Small intestine (tissue), 7 donors: ENCODE measurements at regions not wholly inside any gene's neighbourhood (a gene's known extent, or its start where the extent isn't known, plus 50 kb on each side); places are given as distances from the start of the nearest gene placed in this dataset.

ENCODE experiments used
- DNase-seq, 2 donors: peaks; one replicate each; pipeline versions ENCODE4 v3.0.0 to v3.0.0-alpha.2; 2013
- FAIRE-seq: peaks from 2 replicates; lab custom pipeline; 2012; peaks lifted over from hg19 to GRCh38; lab: Jason Lieb, UNC
- H3K27ac ChIP-seq, 3 donors: one replicate each; pipeline ENCODE4 v1.5.1; 2013; ENCODE audit warnings: low read length in 2 of 3, mild to moderate bottlenecking in 2 of 3, control low read depth in 1 of 3, inconsistent platforms in 1 of 3, low read depth in 1 of 3, moderate library complexity in 1 of 3
- H3K27me3 ChIP-seq, 3 donors: one replicate each; pipeline ENCODE4 v1.6.1; 2013; ENCODE audit warnings: low read length in 3 of 3, inconsistent platforms in 1 of 3; ENCODE audit not compliant: control insufficient read depth in 3 of 3, insufficient read depth in 3 of 3
- H3K36me3 ChIP-seq, 3 donors: one replicate each; pipeline ENCODE4 v1.6.1; 2013; ENCODE audit warnings: low read length in 3 of 3, inconsistent platforms in 1 of 3, low read depth in 1 of 3, mild to moderate bottlenecking in 1 of 3, moderate library complexity in 1 of 3; ENCODE audit not compliant: control insufficient read depth in 3 of 3, insufficient read depth in 2 of 3
- H3K4me1 ChIP-seq, 3 donors: one replicate each; pipeline ENCODE4 v1.6.1; 2013; ENCODE audit warnings: low read length in 2 of 3, inconsistent platforms in 1 of 3, low read depth in 1 of 3, mild to moderate bottlenecking in 1 of 3, moderate library complexity in 1 of 3; ENCODE audit not compliant: control insufficient read depth in 3 of 3, insufficient read depth in 2 of 3
- H3K4me3 ChIP-seq, 3 donors: one replicate each; pipeline ENCODE4 v1.5.1; 2013; ENCODE audit warnings: low read length in 3 of 3, control low read depth in 1 of 3, inconsistent platforms in 1 of 3, low read depth in 1 of 3, mild to moderate bottlenecking in 1 of 3, moderate library complexity in 1 of 3
- H3K9me3 ChIP-seq, 2 donors: one replicate each; pipeline ENCODE4 v1.6.1; 2013; ENCODE audit warnings: low read depth in 1 of 2, low read length in 1 of 2; ENCODE audit not compliant: control insufficient read depth in 2 of 2, insufficient read depth in 1 of 2
- WGBS, 3 donors: extraction: QIAGEN DNeasy Blood & Tissue Kit; methylation state at CpG; one replicate each; pipeline ENCODE4 v1.1.7; 2013; 5-methylcytosine and 5-hydroxymethylcytosine counted together
- donor health status: healthy with polysubstance abuse.
- donor health status: control.
- donor health status: control.
- donor health status: Bipolar disorder and iron deficiency.
- donor health status: healthy.

DNA sequence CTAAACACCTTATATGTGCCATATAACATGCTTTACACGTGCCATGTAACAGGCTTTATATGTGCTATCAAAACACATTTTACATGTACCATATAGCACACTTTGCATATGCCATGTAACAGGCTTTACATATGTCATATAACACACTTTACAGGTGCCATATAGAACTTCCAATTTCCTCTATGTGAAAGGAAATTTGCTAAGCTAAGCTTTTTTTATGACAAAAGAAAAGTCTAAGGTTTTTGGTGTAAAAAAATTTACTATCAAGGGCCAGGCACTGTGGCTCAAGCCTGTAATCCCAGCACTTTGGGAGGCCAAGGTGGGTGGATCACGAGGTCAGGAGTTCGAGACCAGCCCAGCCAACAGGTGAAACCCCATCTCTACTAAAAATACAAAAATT, 136.5 kb downstream of the AKAIN1 start:
- no peak overlapping the region for H3K27ac ChIP-seq
- WGBS, 3 donors, result 83 to 87% (median 85%) methylated on average over 3 of the region's 3 CpGs
- no peak for DNase-seq
- no peaks in the 10 kb centered on the region for H3K27me3 ChIP-seq
- no peak for FAIRE-seq
- no peaks in the 10 kb centered on the region for H3K36me3 ChIP-seq
- H3K4me3 ChIP-seq, result no peak overlapping the region
- no peaks in the 10 kb centered on the region for H3K4me1 ChIP-seq
- no peaks in the 10 kb centered on the region for H3K9me3 ChIP-seq

DNA sequence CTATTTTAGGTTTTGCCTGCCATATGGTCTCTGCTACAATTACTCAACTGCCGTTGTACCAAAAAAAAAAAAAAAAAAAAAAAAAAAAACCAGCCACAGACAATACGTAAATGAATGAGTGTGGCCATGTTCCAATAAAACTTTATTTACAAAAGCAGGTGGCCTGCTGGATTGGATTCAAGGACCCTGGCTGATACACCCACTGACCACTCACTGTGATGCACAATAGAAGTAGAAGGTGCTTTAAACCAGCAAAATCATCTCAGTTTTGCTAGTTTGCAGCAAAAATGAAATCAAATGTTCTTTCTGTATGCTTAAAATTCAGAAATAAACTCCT, 137.4 kb downstream of the AKAIN1 start:
- Histone ChIP-seq H3K9me3 (no peaks in the 10 kb centered on the region), H3K27me3 (no peaks in the 10 kb centered on the region), H3K36me3 (no peaks in the 10 kb centered on the region), H3K4me3 (no peak overlapping the region), H3K27ac (no peak overlapping the region), H3K4me1 (no peaks in the 10 kb centered on the region)
- no peak for FAIRE-seq
- no peak for DNase-seq
- 36 to 66% (median 49%) methylated on average over 2 of the region's 2 CpGs for WGBS, 3 donors

DNA sequence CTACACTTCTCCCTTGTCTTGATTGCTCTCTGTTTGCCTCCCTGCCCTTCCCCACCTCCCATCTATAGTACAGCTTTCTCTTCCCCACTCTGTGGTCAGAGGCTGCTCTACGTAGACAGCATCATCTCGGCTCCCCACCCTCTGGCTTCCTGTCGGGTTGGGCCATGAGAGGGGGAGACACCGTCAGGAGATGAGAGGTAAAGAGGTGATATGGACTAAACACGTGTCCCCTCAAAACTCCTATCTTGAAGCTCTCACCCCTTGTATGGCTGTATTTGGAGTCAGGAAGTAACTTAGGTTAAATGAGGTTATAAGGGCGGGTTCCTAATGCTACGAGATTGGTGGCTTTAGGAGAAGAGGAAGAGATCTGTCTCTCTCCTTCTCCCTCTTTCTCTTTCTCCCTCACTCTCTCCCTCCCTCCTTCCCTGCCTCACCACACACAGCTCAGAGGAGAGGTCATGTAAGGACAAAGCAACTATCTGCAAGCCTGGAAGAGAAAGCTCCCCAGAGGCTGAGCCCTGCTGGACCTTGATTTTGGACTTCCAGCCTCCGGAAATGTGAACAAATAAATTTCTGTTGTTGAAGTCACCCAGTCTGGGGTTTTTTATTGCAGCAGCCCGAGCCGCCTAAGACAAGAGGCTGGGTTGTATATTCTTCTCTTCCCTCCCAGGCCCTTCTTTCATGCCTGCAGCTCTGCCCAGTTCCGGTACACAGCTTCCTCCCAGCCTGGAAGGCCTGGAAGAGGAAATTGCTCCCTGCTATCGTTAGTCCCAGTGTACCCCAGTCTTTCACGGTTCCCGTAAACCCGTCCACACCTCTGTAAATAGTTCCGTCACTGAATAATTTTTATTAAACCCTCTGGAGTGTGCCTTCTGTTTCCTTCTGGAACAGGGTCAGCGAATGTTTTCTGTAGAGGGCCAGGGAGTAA, 138.0 kb downstream of the AKAIN1 start:
- DNase-seq, result no peak
- FAIRE-seq, result no peak
- WGBS, 3 donors, result 41 to 56% (median 51%) methylated on average over 16 to 17 of the region's 17 CpGs

DNA sequence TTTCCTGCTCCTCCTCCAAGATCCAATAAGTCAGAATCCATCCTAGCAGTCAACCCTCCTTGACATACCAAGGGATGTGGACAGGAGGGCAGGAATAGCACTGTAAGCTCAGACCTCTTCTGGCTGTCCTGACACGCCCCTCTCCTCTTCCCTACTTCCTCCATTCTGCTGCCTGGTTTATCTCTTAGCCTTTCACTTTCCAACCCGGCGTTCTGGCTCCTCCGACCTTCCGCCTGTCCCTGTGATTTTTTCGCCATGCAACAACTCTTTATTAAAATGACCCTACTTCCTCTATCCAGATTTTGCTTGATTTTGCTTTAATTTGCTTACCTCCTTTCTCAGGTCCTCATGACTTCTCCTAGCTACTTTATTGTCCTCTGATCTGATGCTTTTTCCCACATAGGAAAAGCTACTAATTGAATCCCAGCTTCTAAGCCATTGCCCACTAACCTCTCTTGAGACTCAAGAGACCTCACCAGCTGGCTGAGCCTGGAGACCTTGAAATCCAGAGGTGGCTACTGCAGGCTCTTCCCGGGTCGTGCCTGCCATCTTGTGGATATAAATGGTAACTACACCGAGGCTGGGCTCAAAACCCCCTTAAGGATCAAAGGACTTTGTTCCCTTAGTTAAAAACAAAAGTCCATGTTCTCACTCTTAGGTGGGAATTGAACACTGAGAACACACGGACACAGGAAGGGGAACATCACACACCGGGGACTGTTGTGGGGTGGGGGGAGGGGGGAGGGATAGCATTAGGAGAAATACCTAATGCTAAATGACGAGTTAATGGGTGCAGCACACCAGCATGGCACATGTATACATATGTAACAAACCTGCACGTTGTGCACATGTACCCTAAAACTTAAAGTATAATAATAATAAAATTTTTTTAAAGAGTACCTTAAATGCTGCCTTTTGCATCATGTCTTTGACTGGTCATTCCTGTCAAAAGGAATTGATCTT, 139.4 kb downstream of the AKAIN1 start:
- FAIRE-seq, result no peak
- WGBS, 3 donors, result 6 to 21% (median 14%) methylated on average over 12 to 13 of the region's 13 CpGs

More for the DNA sequence above, 138.0 kb downstream of the AKAIN1 start:
- Histone ChIP-seq H3K4me3 (no peak overlapping the region), H3K27ac (no peak overlapping the region), H3K4me1 (no peaks in the 10 kb centered on the region), H3K27me3 (no peaks in the 10 kb centered on the region), H3K9me3 (no peaks in the 10 kb centered on the region), H3K36me3 (no peaks in the 10 kb centered on the region)

DNA sequence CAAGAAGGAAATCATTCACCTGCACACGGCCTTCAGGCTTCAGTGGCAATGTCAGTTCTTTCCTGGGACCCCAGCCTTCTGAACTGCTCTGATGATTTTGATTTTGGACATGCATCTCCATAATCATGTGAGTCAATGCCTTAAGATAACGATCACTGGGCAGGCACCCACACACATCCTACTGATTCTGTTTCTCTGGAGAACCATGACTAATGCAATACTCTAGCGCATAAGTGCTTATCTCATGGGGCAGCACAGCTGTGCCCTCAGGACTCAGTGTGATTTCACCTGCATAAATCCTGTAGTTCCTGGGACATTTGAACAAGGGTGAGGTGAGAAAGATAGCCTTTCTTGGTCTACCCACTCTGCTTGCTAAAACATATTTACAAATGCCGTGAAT, 144.6 kb downstream of the AKAIN1 start:
- H3K36me3 ChIP-seq, result no peaks in the 10 kb centered on the region
- DNase-seq (no peak), FAIRE-seq (no peak)
- no peaks in the 10 kb centered on the region for H3K27me3 ChIP-seq
- 58 to 63% (median 62%) methylated on average over 4 of the region's 4 CpGs for WGBS, 3 donors
- H3K4me1 ChIP-seq, result no peaks in the 10 kb centered on the region
- H3K9me3 ChIP-seq, result no peaks in the 10 kb centered on the region
- H3K4me3 ChIP-seq, result no peak overlapping the region
- no peak overlapping the region for H3K27ac ChIP-seq

More for the DNA sequence above, 139.4 kb downstream of the AKAIN1 start:
- DNase-seq, result peak; percentile 52 to 55
- no peaks in the 10 kb centered on the region for H3K9me3 ChIP-seq
- no peaks in the 10 kb centered on the region for H3K27me3 ChIP-seq
- H3K4me3 ChIP-seq, result no peak overlapping the region
- H3K36me3 ChIP-seq, result no peaks in the 10 kb centered on the region
- H3K27ac ChIP-seq, result no peak overlapping the region
- no peaks in the 10 kb centered on the region for H3K4me1 ChIP-seq

DNA sequence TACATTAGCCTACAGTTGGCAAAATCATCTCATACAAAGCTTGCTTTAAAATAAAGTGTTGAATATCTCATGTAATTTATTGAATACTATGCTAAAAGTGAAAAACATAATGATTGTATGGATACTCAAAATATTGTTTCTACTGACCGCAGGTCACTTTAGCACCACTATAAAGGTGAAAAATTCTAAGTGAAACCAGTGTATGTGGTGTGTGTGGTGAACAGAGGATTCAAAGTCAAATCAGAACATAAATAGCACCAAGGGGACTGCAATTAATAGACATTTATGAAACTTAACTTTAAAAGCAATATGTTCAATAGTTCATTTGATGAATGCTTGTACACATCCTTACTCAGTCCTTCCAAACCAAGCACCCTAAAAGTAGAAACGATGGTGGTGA, 145.8 kb downstream of the AKAIN1 start:
- WGBS, 3 donors, result 73 to 82% (median 77%) methylated on average over 2 of the region's 2 CpGs
- Histone ChIP-seq H3K27ac (no peak overlapping the region), H3K9me3 (no peaks in the 10 kb centered on the region), H3K4me3 (no peak overlapping the region), H3K36me3 (no peaks in the 10 kb centered on the region), H3K4me1 (no peaks in the 10 kb centered on the region), H3K27me3 (no peaks in the 10 kb centered on the region)
- DNase-seq (no peak), FAIRE-seq (no peak)

DNA sequence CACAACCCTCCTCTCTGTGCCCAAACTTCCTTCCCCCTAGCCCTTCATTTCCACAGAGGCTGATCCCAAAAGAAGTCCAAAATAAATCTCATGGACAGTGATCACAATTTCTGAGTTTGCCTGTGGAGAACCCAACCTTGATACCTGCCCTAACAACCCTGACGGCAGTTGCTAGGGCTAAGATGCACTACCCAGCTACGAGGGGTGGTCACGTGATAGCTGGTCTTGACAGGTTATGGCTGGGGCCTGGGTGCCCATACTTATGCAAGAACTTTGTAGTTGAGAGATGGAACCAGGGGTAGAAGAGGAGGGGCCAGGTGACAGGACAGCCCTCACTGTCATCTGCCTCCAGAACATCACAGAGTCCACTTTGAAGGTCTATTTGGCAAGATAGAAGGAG, 147.9 kb downstream of the AKAIN1 start:
- no peak for FAIRE-seq
- WGBS, 3 donors, result 63 to 92% (median 86%) methylated on average over 3 of the region's 3 CpGs
- Histone ChIP-seq H3K9me3 (no peaks in the 10 kb centered on the region), H3K36me3 (no peaks in the 10 kb centered on the region), H3K4me1 (no peaks in the 10 kb centered on the region), H3K27me3 (no peaks in the 10 kb centered on the region), H3K4me3 (no peak overlapping the region), H3K27ac (no peak overlapping the region)
- DNase-seq, result no peak

DNA sequence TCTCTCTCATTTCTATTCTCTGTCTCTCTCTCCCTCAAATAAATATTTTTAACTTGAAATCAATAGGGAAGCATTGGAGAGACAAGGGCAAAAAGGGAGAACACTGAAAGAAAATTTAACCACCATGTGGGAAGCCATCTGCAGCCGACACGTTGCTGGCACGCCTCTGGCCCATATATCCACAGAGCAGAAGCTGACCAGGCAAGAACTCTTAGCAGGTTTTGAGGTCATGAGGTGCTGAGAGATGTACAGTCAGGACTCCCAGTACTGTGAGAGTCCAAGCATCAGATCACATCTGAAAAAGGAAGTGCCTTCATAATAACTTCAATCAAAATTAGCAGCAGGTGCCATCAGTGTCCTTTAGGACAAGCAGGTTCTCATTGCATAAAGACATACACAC, 156.6 kb downstream of the AKAIN1 start:
- Histone ChIP-seq H3K27me3 (no peaks in the 10 kb centered on the region), H3K4me1 (no peaks in the 10 kb centered on the region), H3K36me3 (no peaks in the 10 kb centered on the region), H3K27ac (no peak overlapping the region), H3K9me3 (no peaks in the 10 kb centered on the region), H3K4me3 (no peak overlapping the region)
- 84 to 90% (median 89%) methylated on average over 3 of the region's 3 CpGs for WGBS, 3 donors
- no peak for FAIRE-seq
- DNase-seq, result no peak
